Heart right ventricle (tissue), 16 donors: ENCODE measurements at regions not wholly inside any gene's neighbourhood (a gene's known extent, or its start where the extent isn't known, plus 50 kb on each side); places are given as distances from the start of the nearest gene placed in this dataset.

Experiments
- ATAC-seq, 8 donors: fragments of 200-7000 bp; cut with Tn5 transposase; one replicate each; pipeline ENCODE4 v1.9.1; 2020; ENCODE audit warnings: mild to moderate bottlenecking in 8 of 8, moderate library complexity in 8 of 8, moderate number of reproducible peaks in 1 of 8
- DNase-seq, 2 donors: peaks; one replicate each; pipeline ENCODE4 v3.0.0-alpha.2; 2020
- H3K27ac ChIP-seq, 10 donors: fragments of 200-600 bp; sonication (generic) in 2 of 10; one replicate each; pipeline versions ENCODE4 v1.5.0 to v1.8.0; 2020 to 2022; ENCODE audit warnings: mild to moderate bottlenecking in 3 of 10
- H3K27me3 ChIP-seq, 7 donors: fragments of 200-600 bp; one replicate each; pipeline ENCODE4 v1.8.0; 2021 to 2022; ENCODE audit warnings: mild to moderate bottlenecking in 2 of 7
- H3K36me3 ChIP-seq, 9 donors: fragments of 200-600 bp; sonication (generic) in 1 of 9; one replicate each; pipeline versions ENCODE4 v1.5.0 to v1.8.0; 2020 to 2022; ENCODE audit warnings: mild to moderate bottlenecking in 2 of 9
- H3K4me1 ChIP-seq, 9 donors: fragments of 200-600 bp; sonication (generic) in 1 of 9; one replicate each; pipeline versions ENCODE4 v1.5.0 to v1.8.0; 2020 to 2022; ENCODE audit warnings: mild to moderate bottlenecking in 4 of 9
- H3K4me3 ChIP-seq, 10 donors: fragments of 200-600 bp; sonication (generic) in 2 of 10; one replicate each; pipeline versions ENCODE4 v1.5.0 to v1.8.0; 2020 to 2022; ENCODE audit warnings: mild to moderate bottlenecking in 7 of 10, moderate library complexity in 2 of 10
- H3K9me3 ChIP-seq, 11 donors: fragments of 200-600 bp in 10 of 11; sonication (generic) in 2 of 11; one replicate each; pipeline versions ENCODE4 v1.5.0 to v1.8.0; 2013 to 2022; ENCODE audit warnings: mild to moderate bottlenecking in 2 of 11, control low read depth in 1 of 11, moderate library complexity in 1 of 11
- WGBS, 2 donors: extraction: QIAGEN DNeasy Blood & Tissue Kit; methylation state at CpG; one replicate each; pipeline ENCODE4 v1.1.7; 2013; ENCODE audit warnings: inconsistent platforms in 1 of 2; 5-methylcytosine and 5-hydroxymethylcytosine counted together
- intact Hi-C, 10 donors: fragments of 100-400 bp; cut with DNase I; formaldehyde crosslinking; loops; one replicate each; pipeline versions ENCODE4 v1.11.1 to v1.14.2; 2022
- TF ChIP-seq, protein P1 (sequence below), 9 donors: fragments of 200-600 bp; sonication (generic) in 2 of 9; IDR thresholded peaks; one replicate each; pipeline versions ENCODE4 v1.5.0 to v1.8.0; 2021 to 2022; ENCODE audit warnings: antibody characterized with exemption in 9 of 9, mild to moderate bottlenecking in 5 of 9, moderate library complexity in 1 of 9
- donor health status: Arrhythmogenic right ventricular cardiomyopathy.
- donor health status: ischemic (EF 13 %, LVEDD 7.1; RV severe dilation, severe dysfunction).
- donor health status: healthy with polysubstance abuse.
- donor health status: DM: no; HTN: yes; CAD: no.
- donor health status: DM: no; HTN: no; CAD: no.
- donor health status: ischemic (EF 25% LVEDD 6.9; RV normal size, moderate dysfunction).
- donor health status: ischemic (EF 25% LVEDD 5.7; RV mildly dilated, moderate dysfunction).
- donor health status: healthy.
- donor health status: DM: yes; HTN: yes; CAD: no.
- donor health status: Ischemic cardiomyopathy.
- donor health status: ischemic (EF 35%, LVEDD 5.7; RV mildly dilated, moderate dysfunction).
- donor health status: nonischemic (EF 11% LVEDD 7.7; RV severe dilation, severe dysfunction).
- donor health status: DM: yes; HTN: yes; CAD: no.
- donor health status: PGD.
- donor health status: ischemic (EF 29% LVEDD 5.4; RV normal size, mild dysfunction).
- donor health status: nonischemic (EF 23%, LVEDD 6.1; RV moderate dilation, normal function).

DNA sequence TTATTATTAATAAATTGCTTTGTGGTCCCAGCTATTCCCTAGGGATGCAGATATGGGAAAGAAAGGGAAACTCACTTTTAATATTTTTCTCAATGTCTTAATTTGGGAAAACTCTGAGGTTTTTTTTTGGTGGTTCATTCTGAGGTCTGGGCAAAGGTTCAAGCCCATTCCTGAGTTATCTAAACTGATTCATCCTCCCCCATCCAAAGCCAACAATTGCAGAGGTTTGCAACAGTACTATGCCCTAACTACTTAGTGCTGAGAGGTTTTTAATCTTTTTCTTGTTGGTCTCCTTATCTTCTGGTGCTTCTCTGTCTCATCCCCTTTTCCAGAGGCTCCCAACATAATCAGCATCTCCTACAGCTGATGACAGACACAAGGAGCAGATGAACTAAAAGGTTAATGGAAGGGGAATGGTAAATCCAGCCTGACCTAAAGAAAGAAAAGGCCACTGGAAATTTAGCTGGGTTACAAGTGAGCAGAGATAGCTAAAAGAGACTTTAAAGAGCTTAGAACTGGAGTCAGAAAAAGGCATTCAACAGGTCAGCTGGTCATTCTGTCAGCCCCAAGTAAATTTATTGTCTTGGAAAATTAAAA, 390.4 kb downstream of the TGFB2 start:
- TF ChIP-seq, protein P1, sequence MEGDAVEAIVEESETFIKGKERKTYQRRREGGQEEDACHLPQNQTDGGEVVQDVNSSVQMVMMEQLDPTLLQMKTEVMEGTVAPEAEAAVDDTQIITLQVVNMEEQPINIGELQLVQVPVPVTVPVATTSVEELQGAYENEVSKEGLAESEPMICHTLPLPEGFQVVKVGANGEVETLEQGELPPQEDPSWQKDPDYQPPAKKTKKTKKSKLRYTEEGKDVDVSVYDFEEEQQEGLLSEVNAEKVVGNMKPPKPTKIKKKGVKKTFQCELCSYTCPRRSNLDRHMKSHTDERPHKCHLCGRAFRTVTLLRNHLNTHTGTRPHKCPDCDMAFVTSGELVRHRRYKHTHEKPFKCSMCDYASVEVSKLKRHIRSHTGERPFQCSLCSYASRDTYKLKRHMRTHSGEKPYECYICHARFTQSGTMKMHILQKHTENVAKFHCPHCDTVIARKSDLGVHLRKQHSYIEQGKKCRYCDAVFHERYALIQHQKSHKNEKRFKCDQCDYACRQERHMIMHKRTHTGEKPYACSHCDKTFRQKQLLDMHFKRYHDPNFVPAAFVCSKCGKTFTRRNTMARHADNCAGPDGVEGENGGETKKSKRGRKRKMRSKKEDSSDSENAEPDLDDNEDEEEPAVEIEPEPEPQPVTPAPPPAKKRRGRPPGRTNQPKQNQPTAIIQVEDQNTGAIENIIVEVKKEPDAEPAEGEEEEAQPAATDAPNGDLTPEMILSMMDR (IDR thresholded peaks at IDR 0.05): no peak
- peak overlapping the region in 3 of 10 donors; percentile 24 to 33 (median 32) for H3K27ac ChIP-seq
- peak; percentile 17 to 82 (median 62) for ATAC-seq

DNA sequence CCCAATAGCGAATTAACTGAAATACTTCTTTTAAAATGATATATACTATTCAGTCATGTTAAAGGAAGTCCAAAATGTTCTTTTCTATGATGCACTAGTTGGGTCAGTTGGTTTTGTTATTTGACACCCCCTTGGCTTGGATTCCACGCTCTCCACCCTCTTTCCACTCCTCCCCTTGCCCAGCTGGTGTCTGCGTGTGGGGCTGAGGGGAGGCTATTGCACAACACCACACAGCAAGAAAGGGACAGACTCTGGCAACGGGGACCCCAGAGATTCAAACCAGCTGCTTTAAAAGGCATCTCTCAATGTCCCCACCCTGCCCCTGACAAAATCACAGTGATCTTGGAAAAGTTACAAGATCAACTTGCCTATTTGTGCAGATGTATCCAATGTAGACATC, 394.3 kb downstream of the TGFB2 start:
- DNase-seq (peak; percentile 21 to 44), ATAC-seq (peak; percentile 50 to 96 (median 79))
- TF ChIP-seq, protein P1 (IDR thresholded peaks at IDR 0.05): no peak
- WGBS, 2 donors: 53 to 63% methylated on average over 4 of the region's 4 CpGs
- no peaks in the 10 kb centered on the region for H3K36me3 ChIP-seq
- H3K27ac ChIP-seq: no peak overlapping the region
- H3K4me3 ChIP-seq: no peak overlapping the region
- intact Hi-C loops: no loop called here
- H3K9me3 ChIP-seq: peaks cover 0 to 2% (median 0%) of the 10 kb centered on the region in 11 donors
- H3K27me3 ChIP-seq: no peaks in the 10 kb centered on the region
- H3K4me1 ChIP-seq: peaks cover 0 to 24% (median 9%) of the 10 kb centered on the region in 9 donors

More for the DNA sequence above, 390.4 kb downstream of the TGFB2 start:
- H3K4me3 ChIP-seq: no peak overlapping the region
- intact Hi-C loops: no loop called here
- H3K27me3 ChIP-seq: no peaks in the 10 kb centered on the region
- DNase-seq: peak in 1 of 2 donors; percentile 15
- no peaks in the 10 kb centered on the region for H3K9me3 ChIP-seq
- H3K4me1 ChIP-seq: peaks cover 0 to 24% (median 9%) of the 10 kb centered on the region in 9 donors
- no peaks in the 10 kb centered on the region for H3K36me3 ChIP-seq

DNA sequence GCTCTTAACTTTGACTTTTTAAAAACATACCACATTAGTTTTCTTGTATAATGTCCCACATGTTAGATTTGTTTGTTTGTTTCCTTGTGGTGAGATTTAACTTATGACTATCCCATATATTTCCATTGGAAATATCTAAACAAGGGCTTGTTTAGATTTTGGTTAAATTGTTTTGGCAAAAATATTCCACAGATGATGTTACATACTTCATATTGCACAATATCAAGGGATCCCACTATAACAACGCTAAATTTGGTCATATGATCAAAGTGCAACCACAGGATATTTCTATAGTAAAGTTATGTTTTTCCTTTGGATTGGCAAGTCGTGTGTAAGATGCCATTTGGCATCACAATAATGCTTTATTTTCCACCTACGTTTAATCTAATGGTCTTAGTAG, 396.7 kb downstream of the TGFB2 start:
- no peak for ATAC-seq
- no peak overlapping the region for H3K27ac ChIP-seq
- H3K4me3 ChIP-seq: no peak overlapping the region
- peaks cover 0 to 8% (median 0%) of the 10 kb centered on the region in 9 donors for H3K4me1 ChIP-seq
- no peaks in the 10 kb centered on the region for H3K27me3 ChIP-seq
- 90 to 93% methylated on average over 3 of the region's 3 CpGs for WGBS, 2 donors
- DNase-seq: no peak
- H3K36me3 ChIP-seq: no peaks in the 10 kb centered on the region
- TF ChIP-seq, protein P1 (IDR thresholded peaks at IDR 0.05): no peak
- intact Hi-C loops: no loop called here
- peaks cover 0 to 10% (median 0%) of the 10 kb centered on the region in 11 donors for H3K9me3 ChIP-seq

DNA sequence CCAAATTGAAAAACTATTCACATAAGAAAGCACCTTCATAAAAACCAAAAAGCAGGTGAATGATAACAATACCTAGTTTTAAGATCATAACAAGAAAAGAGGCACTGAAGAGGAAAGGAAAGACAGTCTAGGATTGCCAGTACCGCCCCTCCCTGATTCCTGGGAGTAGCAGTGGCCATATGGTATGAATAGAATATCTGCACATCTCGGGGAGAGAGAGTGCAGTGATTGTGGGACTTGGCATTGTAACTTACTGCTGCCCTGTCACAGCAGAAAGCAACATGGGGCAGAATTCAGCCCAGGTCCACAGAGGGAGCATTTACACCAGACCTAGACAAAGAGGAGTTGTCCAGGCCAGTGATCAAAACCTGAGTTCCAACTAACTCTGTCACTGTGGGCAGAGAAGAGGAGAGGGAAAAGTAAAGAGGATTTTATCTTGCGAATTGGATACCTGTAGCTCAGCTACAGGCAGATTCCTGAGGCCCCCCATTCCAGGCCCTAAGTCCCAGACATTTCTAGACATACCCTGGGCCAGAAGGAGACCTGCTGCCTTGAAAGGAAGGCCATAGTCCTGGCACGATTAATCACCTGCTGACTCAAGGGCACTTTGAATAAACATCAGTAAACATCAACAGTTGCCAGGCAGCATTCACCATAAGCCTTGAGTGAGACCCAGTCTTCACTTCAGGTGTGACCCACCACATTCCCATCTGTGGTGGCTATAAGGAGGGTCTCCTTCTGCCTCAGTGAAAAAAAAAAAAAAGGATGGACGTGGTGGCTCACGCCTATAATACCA, 397.5 kb downstream of the TGFB2 start:
- no peaks in the 10 kb centered on the region for H3K27me3 ChIP-seq
- H3K9me3 ChIP-seq: peaks cover 0 to 10% (median 0%) of the 10 kb centered on the region in 11 donors
- H3K4me1 ChIP-seq: peaks cover 0 to 8% (median 0%) of the 10 kb centered on the region in 9 donors
- TF ChIP-seq, protein P1 (IDR thresholded peaks at IDR 0.05): no peak
- no peaks in the 10 kb centered on the region for H3K36me3 ChIP-seq
- ATAC-seq: no peak
- H3K27ac ChIP-seq: no peak overlapping the region
- H3K4me3 ChIP-seq: no peak overlapping the region
- intact Hi-C loops: no loop called here
- DNase-seq: no peak
- 90 to 91% methylated on average over 6 of the region's 6 CpGs for whole genome bisulfite sequencing, 2 donors
